K562 (cell line): ENCODE measurements at regions not wholly inside any gene's neighbourhood (a gene's known extent, or its start where the extent isn't known, plus 50 kb on each side); places are given as distances from the start of the nearest gene placed in this dataset.

ENCODE experiments used
- ATAC-seq: fragments of 200-7000 bp; cut with Tn5 transposase; 3 replicates; pipeline ENCODE4 v1.9.1; 2020; ENCODE audit warnings: moderate library complexity
- BruUV-seq: library from RNA; stranded (reverse); fragments of 400-500 nt; replicated peaks from 2 replicates; lab custom pipeline; 2021; lab: Mats Ljungman, UMichigan
- CTCF ChIA-PET: fragments of 300-600 bp; formaldehyde crosslinking; extraction: SDS; loops from one replicate; lab custom pipeline; 2021; ENCODE audit warnings: low intra/inter-chr PET ratio; lab: Yijun Ruan, JAX
- POLR2A ChIA-PET: fragments of 300-600, 350-650 bp; sonication (Branson Sonifier 250); formaldehyde crosslinking; extraction: SDS; loops from one replicate; lab custom pipeline; 2021; ENCODE audit warnings: antibody characterized with exemption, inconsistent platforms; lab: Yijun Ruan, JAX
- DNase-seq, 4 experiments: peaks; one replicate each; pipeline versions ENCODE4 v3.0.0 to v3.0.0-alpha.2; 2011 to 2018; ENCODE audit warnings: low spot score in 3 of 4, mixed read lengths in 3 of 4; ENCODE audit errors: extremely low read depth in 1 of 4
- FAIRE-seq: peaks from 2 replicates; lab custom pipeline; 2011; peaks lifted over from hg19 to GRCh38; lab: Jason Lieb, UNC
- H2AFZ ChIP-seq: 2 replicates; pipeline ENCODE4 v1.6.0; 2011; ENCODE audit warnings: low read depth, low read length, control low read depth, inconsistent platforms
- H3K27ac ChIP-seq: fragments of 200-600 bp; 3 replicates; pipeline ENCODE4 v1.8.0; 2011; ENCODE audit warnings: low read depth, mild to moderate bottlenecking, control low read depth, inconsistent platforms, low read length, moderate library complexity, mixed read lengths; ENCODE audit errors: extremely low read depth
- H3K27me3 ChIP-seq, 2 experiments: fragments of 300-600 bp in 1 of 2; 2 replicates in 1 of 2; 3 replicates in 1 of 2; pipeline versions ENCODE4 v1.6.0 to v1.8.0; 2011; ENCODE audit warnings: inconsistent platforms in 2 of 2, low read length in 2 of 2, mild to moderate bottlenecking in 1 of 2, mixed read lengths in 1 of 2, moderate library complexity in 1 of 2; ENCODE audit not compliant: control insufficient read depth in 2 of 2, insufficient read depth in 2 of 2
- H3K36me3 ChIP-seq: fragments of 300-600 bp; 3 replicates; pipeline ENCODE4 v1.8.0; 2011; ENCODE audit warnings: mild to moderate bottlenecking, low read length, inconsistent platforms; ENCODE audit not compliant: control insufficient read depth, insufficient read depth
- H3K4me1 ChIP-seq, 2 experiments: fragments of 200-600 bp in 1 of 2; replicated peaks in 1 of 2; 2 replicates in 1 of 2; 3 replicates in 1 of 2; pipeline versions ENCODE4 v1.5.1 to v1.8.0; 2011; ENCODE audit warnings: inconsistent platforms in 2 of 2, low read length in 2 of 2, mild to moderate bottlenecking in 1 of 2, mixed read lengths in 1 of 2, moderate library complexity in 1 of 2; ENCODE audit not compliant: control insufficient read depth in 2 of 2, insufficient read depth in 2 of 2
- H3K4me2 ChIP-seq: 2 replicates; pipeline ENCODE4 v1.6.1; 2011; ENCODE audit warnings: low read length, control low read depth, inconsistent platforms, mixed read lengths; ENCODE audit not compliant: insufficient read depth
- H3K4me3 ChIP-seq: fragments of 200-600 bp; sonication (generic), shearing (Covaris generic); 2 replicates; pipeline ENCODE4 v1.5.1; 2016; ENCODE audit warnings: control low read depth, inconsistent platforms
- H3K79me2 ChIP-seq: fragments of 200-600 bp; 3 replicates; pipeline ENCODE4 v1.8.0; 2011; ENCODE audit warnings: low read length, inconsistent platforms; ENCODE audit not compliant: control insufficient read depth, insufficient read depth
- H3K9ac ChIP-seq, 2 experiments: 2 replicates each; pipeline versions ENCODE4 v1.6.0 to v1.6.1; 2011; ENCODE audit warnings: low read depth in 2 of 2, low read length in 2 of 2, control low read depth in 1 of 2, inconsistent platforms in 1 of 2, mild to moderate bottlenecking in 1 of 2, mixed read lengths in 1 of 2; ENCODE audit not compliant: insufficient read depth in 1 of 2
- H3K9me1 ChIP-seq: one replicate; pipeline ENCODE4 v1.6.0; 2011; ENCODE audit warnings: inconsistent platforms, mild to moderate bottlenecking, low read length, moderate library complexity; ENCODE audit not compliant: control insufficient read depth, insufficient read depth
- H3K9me3 ChIP-seq: replicated peaks from 2 replicates; pipeline ENCODE4 v1.5.1; 2011; ENCODE audit warnings: low read depth, low read length, inconsistent platforms; ENCODE audit not compliant: control insufficient read depth, insufficient read depth
- H4K20me1 ChIP-seq: replicated peaks from 2 replicates; pipeline ENCODE4 v1.6.1; 2011; ENCODE audit warnings: low read length, inconsistent platforms, mixed read lengths; ENCODE audit not compliant: control insufficient read depth, insufficient read depth
- CEBPG ChIP-seq, 3 experiments: fragments of 200-800 bp in 1 of 3; sonication (Bioruptor generic) in 1 of 3; sonication (generic) in 1 of 3; formaldehyde crosslinking in 1 of 3; IDR thresholded peaks in 2 of 3; conservative IDR thresholded peaks in 1 of 3; 2 replicates each; pipeline versions ENCODE4 v1.6.1 to v1.8.0; 2016 to 2022; ENCODE audit warnings: missing compliant biosample characterization in 2 of 3, missing genetic modification characterization in 2 of 3, mild to moderate bottlenecking in 1 of 3, missing genetic modification reagents in 1 of 3
- CREB1 ChIP-seq, 2 experiments: sonication (generic) in 1 of 2; formaldehyde crosslinking in 1 of 2; IDR thresholded peaks; 2 replicates each; pipeline versions ENCODE4 v1.6.1 to v1.8.0; 2012 to 2022; ENCODE audit warnings: inconsistent platforms in 1 of 2, mild to moderate bottlenecking in 1 of 2, missing genetic modification reagents in 1 of 2, moderate library complexity in 1 of 2
- KAT2B ChIP-seq: IDR thresholded peaks from one replicate; pipeline ENCODE4 v1.6.1; 2012; ENCODE audit warnings: low read depth, mild to moderate bottlenecking, control low read depth, inconsistent platforms, low read length, moderate library complexity
- LCOR ChIP-seq: sonication (generic); formaldehyde crosslinking; IDR thresholded peaks from 2 replicates; pipeline ENCODE4 v1.8.0; 2022; ENCODE audit warnings: mild to moderate bottlenecking, missing genetic modification reagents
- MLX ChIP-seq, 2 experiments: fragments of 450-650 bp in 1 of 2; sonication (generic) in 1 of 2; formaldehyde crosslinking; conservative IDR thresholded peaks; 2 replicates each; pipeline versions ENCODE4 v1.4.0 to v1.8.1; 2020 to 2022; ENCODE audit warnings: mild to moderate bottlenecking in 1 of 2, missing genetic modification reagents in 1 of 2
- MXD1 ChIP-seq: fragments of 250-450 bp; sonication (Bioruptor Pico); IDR thresholded peaks from 2 replicates; pipeline ENCODE4 v1.8.0; 2021; ENCODE audit warnings: borderline replicate concordance, mild to moderate bottlenecking, moderate library complexity; ENCODE audit not compliant: poor library complexity, severe bottlenecking
- POU5F1 ChIP-seq: fragments of 150-350 bp; IDR thresholded peaks from 2 replicates; pipeline ENCODE4 v1.6.1; 2014; ENCODE audit warnings: borderline replicate concordance, low read length, low read depth, mild to moderate bottlenecking; ENCODE audit not compliant: partially characterized antibody
- RBBP5 ChIP-seq: fragments of 200-600 bp; sonication (generic); IDR thresholded peaks from 2 replicates; pipeline ENCODE4 v1.6.1; 2012; ENCODE audit warnings: borderline replicate concordance, mild to moderate bottlenecking, low read length, control low read depth, inconsistent platforms; ENCODE audit not compliant: insufficient read depth, poor library complexity, severe bottlenecking
- SMARCE1 ChIP-seq: fragments of 450-650 bp; IDR thresholded peaks from 2 replicates; pipeline ENCODE4 v1.7.1; 2016; ENCODE audit warnings: mild to moderate bottlenecking
- VEZF1 ChIP-seq: fragments of 200-800 bp; sonication (Bioruptor generic); IDR thresholded peaks from 2 replicates; pipeline ENCODE4 v1.6.1; 2017; ENCODE audit warnings: missing genetic modification characterization, missing compliant biosample characterization
- ZNF589 ChIP-seq: fragments of 200-800 bp; sonication (Bioruptor generic); IDR thresholded peaks from 2 replicates; pipeline ENCODE4 v1.6.1; 2016; ENCODE audit warnings: low read depth, missing genetic modification characterization, missing compliant biosample characterization
- ZNF644 ChIP-seq: fragments of 200-800 bp; sonication (Bioruptor generic); IDR thresholded peaks from 2 replicates; pipeline ENCODE4 v1.6.1; 2016; ENCODE audit warnings: low read depth, missing genetic modification characterization, missing compliant biosample characterization
- WGBS: fragments of 100-300 bp; shearing (Covaris generic); methylation state at CpG from one replicate; pipeline ENCODE4 v1.1.6; 2016; ENCODE audit warnings: low coverage, mixed read lengths; ENCODE audit not compliant: insufficient coverage; ENCODE audit errors: missing lambda C conversion rate; 5-methylcytosine and 5-hydroxymethylcytosine counted together
- in situ Hi-C: fragments of 300-500 bp; cut with MboI; formaldehyde crosslinking; loops from 4 replicates; pipeline ENCODE4 v1.15.0; 2018; ENCODE audit warnings: inconsistent platforms, mixed read lengths
- intact Hi-C: fragments of 100-400 bp; cut with micrococcal nuclease; formaldehyde crosslinking; loops from 2 replicates; pipeline ENCODE4 v1.14.2; 2022

GRCh38 chr6:48472535-48472934 is 361.5 kb upstream of the PTCHD4 start:
- Histone ChIP-seq H3K27ac (no peak overlapping the region), H3K4me2 (no peak overlapping the region), H3K79me2 (no peaks in the 10 kb centered on the region), H3K4me3 (no peak overlapping the region), H2AFZ (no peak overlapping the region), H3K4me1 (no peaks in the 10 kb centered on the region), H3K9me3 (no peaks in the 10 kb centered on the region; the same call in 1 of the 2 replicates), H4K20me1 (no peaks in the 10 kb centered on the region), H3K36me3 (no peaks in the 10 kb centered on the region), H3K9me1 (no peaks in the 10 kb centered on the region), H3K9ac (no peak overlapping the region), H3K27me3 (no peaks in the 10 kb centered on the region)
- FAIRE-seq (no peak), DNase-seq (no peak), ATAC-seq (no peak)
- ChIA-PET CTCF (no interaction called here), POLR2A (no interaction called here)
- in situ Hi-C loops, result no loop called here
- no TSS peak for BruUV-seq
- intact Hi-C loops, result no loop called here
- TF ChIP-seq SMARCE1, result no peak
- no peak for TF ChIP-seq VEZF1 (CRISPR knock-in tag)
- no peak for TF ChIP-seq CEBPG (CRISPR knock-in tag; IDR thresholded peaks at IDR 0.05)
- 0 out of 4 replicates have a peak, but pooled peaks of 1 of the 2 experiments have one; percentile 16 for TF ChIP-seq CEBPG (tag; conservative IDR thresholded peaks at IDR 0.05 in 1 of 2, IDR thresholded peaks at IDR 0.05 in 1 of 2)
- 0% methylated on average over 2 of the region's 2 CpGs for WGBS

GRCh38 chr6:48472091-48472490 is 361.1 kb upstream of the PTCHD4 start:
- no peak overlapping the region for H3K27ac ChIP-seq
- no peaks in the 10 kb centered on the region for H3K27me3 ChIP-seq
- no peaks in the 10 kb centered on the region for H4K20me1 ChIP-seq
- H3K79me2 ChIP-seq, result no peaks in the 10 kb centered on the region
- H2AFZ ChIP-seq, result no peak overlapping the region
- ChIA-PET POLR2A (no interaction called here), CTCF (no interaction called here)
- no peak overlapping the region for H3K4me2 ChIP-seq
- intact Hi-C loops (no loop called here), in situ Hi-C loops (no loop called here)
- H3K36me3 ChIP-seq, result no peaks in the 10 kb centered on the region
- no peak overlapping the region for H3K9ac ChIP-seq
- no peaks in the 10 kb centered on the region; the same call in 1 of the 2 replicates for H3K9me3 ChIP-seq
- no peaks in the 10 kb centered on the region for H3K9me1 ChIP-seq
- FAIRE-seq, result no peak
- H3K4me1 ChIP-seq, result no peaks in the 10 kb centered on the region
- no peak overlapping the region for H3K4me3 ChIP-seq
- no peak for ATAC-seq
- BruUV-seq, result no TSS peak
- DNase-seq, result no peak
- TF ChIP-seq LCOR (no peak), POU5F1 (no peak), ZNF644 (tag) (no peak), MLX (CRISPR knock-in tag; conservative IDR thresholded peaks at IDR 0.05) (no peak), KAT2B (no peak), CREB1 (IDR thresholded peaks at IDR 0.05) (no peak), CREB1 (CRISPR knock-in tag; IDR thresholded peaks at IDR 0.05) (no peak), MXD1 (CRISPR knock-in tag) (no peak), RBBP5 (no peak), ZNF589 (CRISPR knock-in tag) (no peak)
